ENCODE measurements at regions not wholly inside any gene's neighbourhood (a gene's known extent, or its start where the extent isn't known, plus 50 kb on each side); places are given as distances from the start of the nearest gene placed in this dataset.

GRCh38 chr10:30111340-30112022 lies 52.1 kb upstream of the JCAD start:
- Mint-ChIP-seq H3K27me3 (ENCODE audit: unreplicated experiment) (no peaks in the 10 kb centered on the region), H3K36me3 (ENCODE audit: unreplicated experiment) (no peaks in the 10 kb centered on the region), H3K9me3 (ENCODE audit: unreplicated experiment) (no peaks in the 10 kb centered on the region), H3K4me1 (ENCODE audit: low read depth, unreplicated experiment) (peaks cover 3% of the 10 kb centered on the region), H3K4me3 (ENCODE audit: unreplicated experiment) (no peak overlapping the region), H3K27ac (ENCODE audit: unreplicated experiment) (no peak overlapping the region)
- no peak for DNase-seq
- TF ChIP-seq, protein P1, sequence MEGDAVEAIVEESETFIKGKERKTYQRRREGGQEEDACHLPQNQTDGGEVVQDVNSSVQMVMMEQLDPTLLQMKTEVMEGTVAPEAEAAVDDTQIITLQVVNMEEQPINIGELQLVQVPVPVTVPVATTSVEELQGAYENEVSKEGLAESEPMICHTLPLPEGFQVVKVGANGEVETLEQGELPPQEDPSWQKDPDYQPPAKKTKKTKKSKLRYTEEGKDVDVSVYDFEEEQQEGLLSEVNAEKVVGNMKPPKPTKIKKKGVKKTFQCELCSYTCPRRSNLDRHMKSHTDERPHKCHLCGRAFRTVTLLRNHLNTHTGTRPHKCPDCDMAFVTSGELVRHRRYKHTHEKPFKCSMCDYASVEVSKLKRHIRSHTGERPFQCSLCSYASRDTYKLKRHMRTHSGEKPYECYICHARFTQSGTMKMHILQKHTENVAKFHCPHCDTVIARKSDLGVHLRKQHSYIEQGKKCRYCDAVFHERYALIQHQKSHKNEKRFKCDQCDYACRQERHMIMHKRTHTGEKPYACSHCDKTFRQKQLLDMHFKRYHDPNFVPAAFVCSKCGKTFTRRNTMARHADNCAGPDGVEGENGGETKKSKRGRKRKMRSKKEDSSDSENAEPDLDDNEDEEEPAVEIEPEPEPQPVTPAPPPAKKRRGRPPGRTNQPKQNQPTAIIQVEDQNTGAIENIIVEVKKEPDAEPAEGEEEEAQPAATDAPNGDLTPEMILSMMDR (IDR thresholded peaks at IDR 0.05; ENCODE audit: partially characterized antibody, unreplicated experiment) = no peak
